ENCODE measurements at regions not wholly inside any gene's neighbourhood (a gene's known extent, or its start where the extent isn't known, plus 50 kb on each side); places are given as distances from the start of the nearest gene placed in this dataset.

- TF ChIP-seq POLR2A (IDR thresholded peaks at IDR 0.05; ENCODE audit: extremely low read depth, insufficient read length) (no peak), CTCF (IDR thresholded peaks at IDR 0.05; ENCODE audit: low read depth, low read length) (no peak)
Measured at GRCh38 chr9:88828492-88828974, 162.7 kb upstream of the S1PR3 start.

All from NB4 (cell line).